Left lobe of liver (tissue), 2 donors: ENCODE measurements at regions not wholly inside any gene's neighbourhood (a gene's known extent, or its start where the extent isn't known, plus 50 kb on each side); places are given as distances from the start of the nearest gene placed in this dataset.

ENCODE experiments used
- ATAC-seq: fragments of 200-7000 bp; cut with Tn5 transposase; one replicate; pipeline ENCODE4 v1.9.1; 2020; ENCODE audit warnings: mild to moderate bottlenecking, moderate library complexity
- DNase-seq: peaks from one replicate; pipeline ENCODE4 v3.0.0-alpha.2; 2020; ENCODE audit warnings: low spot score
- donor health status: DM: no; HTN: no; CAD: no; lungs with moderate emphysema.
- donor health status: DM: no; HTN: yes; CAD: no.

DNA sequence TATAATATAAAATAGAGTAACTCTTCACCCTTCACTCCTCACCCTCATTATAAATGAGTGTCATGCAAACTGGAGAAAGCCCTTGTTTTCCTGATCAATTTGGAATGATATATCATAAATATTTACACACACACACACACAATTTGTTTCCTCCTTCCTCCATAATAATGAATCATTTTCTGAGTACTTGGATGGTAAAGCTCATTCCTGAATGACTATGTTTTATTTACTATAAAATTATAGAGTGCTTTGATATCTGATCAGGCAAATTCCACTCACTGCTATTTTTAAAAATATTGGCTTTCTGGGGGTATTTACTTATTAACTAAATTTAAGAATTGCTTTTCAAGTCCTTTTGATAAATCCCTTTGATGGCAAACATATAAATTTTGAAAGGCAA, 1125.5 kb upstream of the CNTNAP5 start:
- no peak for ATAC-seq
- no peak for DNase-seq

DNA sequence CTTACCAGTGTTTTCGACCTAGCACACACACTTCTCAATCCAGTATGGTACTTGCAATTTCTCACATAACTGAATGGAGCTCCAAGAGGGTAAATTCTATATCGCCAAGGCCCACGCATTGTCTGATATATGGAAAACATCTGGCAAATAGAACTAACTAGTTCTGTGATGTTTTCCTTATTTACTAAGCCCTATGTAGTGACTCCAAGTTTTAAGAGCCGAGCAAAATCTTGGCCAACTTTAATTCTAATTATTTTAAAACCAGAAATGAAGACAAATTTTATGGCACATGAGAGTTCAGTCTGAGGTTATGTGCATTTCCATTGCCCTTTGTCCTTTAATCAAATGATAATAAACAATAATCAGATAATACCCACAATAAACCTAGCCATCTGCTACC, 1119.7 kb upstream of the CNTNAP5 start:
- DNase-seq (no peak), ATAC-seq (no peak)

DNA sequence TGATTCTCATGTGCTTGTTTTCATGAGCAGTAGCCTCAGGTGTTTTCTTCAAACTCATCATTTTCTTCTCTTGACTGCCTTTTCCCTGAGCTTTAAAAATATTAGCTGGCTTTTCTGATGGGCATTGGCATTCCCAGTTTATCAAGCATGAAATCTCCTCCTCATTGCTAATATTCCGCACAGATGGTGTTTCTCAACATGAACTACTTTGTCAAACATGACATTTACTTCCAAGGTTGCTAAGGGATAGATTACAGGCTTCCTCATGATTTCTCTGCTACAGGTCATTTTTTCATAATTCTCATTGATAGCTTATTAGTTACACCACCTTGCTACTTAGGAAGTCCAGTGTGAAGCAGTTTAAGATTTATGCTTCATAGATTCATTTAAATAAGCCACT, 1116.9 kb upstream of the CNTNAP5 start:
- ATAC-seq: no peak
- no peak for DNase-seq

DNA sequence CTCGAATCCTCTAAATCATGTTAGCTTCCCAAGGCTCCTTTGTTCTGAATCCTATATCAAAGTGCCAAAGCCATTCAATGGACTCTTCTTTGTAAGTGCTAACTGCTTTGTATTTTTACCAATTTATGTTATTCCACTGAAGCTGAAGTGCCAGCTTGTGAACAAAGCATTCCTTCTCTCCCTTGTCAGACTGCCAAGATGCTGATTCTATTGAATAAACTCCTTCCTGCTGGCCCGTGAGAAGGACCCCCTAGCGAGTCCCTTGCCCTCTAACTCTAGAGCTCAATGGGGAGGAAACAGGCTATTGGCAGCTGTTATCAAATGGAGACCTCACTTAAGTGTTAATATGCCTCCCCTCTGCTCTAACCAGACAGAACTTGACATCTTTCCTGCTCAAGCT, 1097.9 kb upstream of the CNTNAP5 start:
- DNase-seq (no peak), ATAC-seq (no peak)

DNA sequence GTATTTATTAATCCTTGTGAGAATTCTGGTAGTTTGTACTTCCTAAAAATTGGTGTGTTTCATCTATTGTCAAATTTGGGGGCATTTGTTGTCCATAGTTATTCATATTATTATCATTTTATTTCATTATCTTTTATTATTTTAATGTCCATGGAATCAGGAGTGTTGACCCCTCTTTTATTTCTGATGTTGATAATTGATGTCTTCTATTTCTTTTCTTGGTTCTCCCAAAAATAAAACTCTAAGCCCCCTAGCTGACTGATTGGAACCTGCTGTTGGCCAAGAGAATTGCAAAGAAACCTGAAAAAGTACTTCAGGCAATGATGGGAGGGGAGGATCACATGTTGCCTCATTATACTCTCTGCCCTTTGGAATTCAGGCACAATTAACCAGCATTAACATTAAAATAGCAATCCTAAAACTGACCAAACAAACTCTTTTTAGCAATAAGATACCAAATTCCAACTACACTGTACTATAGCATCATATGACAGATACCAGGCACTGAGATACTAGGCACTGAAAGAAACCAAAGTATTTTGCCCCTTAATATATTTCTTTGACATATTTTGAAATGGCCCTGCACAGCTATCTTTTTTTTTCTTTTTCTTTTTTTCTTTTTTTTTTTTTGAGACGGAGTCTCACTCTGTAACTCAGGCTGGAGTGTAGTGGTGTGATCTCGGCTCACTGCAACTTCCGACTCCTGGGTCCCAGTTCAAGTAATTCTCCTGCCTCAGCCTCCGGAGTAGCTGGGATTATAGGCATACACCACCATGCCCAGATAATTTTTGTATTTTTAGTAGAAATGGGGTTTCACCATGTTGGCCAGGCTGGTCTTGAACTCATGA, 1097.2 kb upstream of the CNTNAP5 start:
- ATAC-seq (no peak), DNase-seq (no peak)

DNA sequence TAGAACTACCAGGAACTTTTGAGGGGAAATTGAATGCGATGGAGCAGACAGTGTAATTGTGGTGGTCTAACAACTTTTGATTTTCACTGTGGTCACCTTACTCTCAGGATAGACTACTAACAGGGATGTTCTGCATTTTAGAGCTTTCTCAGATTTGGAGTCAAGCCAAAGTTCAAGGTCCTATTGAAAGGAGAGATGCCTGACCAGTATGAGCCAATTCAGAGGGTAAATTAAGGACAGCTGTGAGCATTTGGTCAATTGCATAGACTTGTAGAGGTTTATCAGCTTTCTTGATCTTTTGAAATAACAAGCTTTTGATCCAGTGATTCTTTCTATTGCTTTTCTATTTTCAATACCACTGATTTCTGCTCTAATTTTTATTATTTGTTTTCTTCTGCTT, 1095.7 kb upstream of the CNTNAP5 start:
- ATAC-seq (peak; percentile 66), DNase-seq (no peak)

DNA sequence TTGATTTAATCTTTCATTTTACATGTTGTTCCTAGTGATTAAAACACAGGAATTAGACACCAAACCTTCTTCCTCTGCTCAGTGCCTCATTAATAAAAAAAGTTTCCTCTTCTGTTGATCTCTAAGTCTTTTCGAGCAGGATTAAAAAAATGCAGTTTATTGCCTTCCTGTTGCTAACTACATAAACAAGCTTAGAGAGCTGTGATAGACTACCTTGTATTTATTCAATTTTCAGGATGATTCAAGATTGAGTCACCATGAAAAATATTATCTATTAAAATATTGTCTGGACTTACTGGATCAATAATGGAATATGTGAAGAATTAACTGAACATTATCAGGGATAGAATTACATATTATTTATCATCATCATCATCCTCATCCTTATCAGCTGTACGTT, 1089.6 kb upstream of the CNTNAP5 start:
- DNase-seq (no peak), ATAC-seq (no peak)

DNA sequence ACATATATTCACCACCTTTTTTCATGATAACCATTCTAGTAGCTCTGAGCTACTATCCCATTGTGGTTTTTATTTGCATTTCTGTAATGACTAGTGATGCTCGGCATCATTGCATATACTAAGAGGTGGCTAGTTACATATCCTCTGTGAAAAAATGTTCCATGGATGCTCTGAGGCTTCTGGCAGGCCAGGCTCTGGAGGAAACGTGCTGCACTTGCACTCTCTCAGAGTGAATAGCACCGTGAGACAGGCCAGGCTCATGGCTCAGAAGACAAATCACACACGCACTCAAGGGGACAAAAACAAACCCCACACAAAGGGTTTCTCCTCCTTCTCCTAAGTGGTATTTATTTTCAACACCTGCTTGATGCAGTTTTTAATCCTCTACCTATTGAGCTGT, 1085.3 kb upstream of the CNTNAP5 start:
- DNase-seq (no peak), ATAC-seq (no peak)

DNA sequence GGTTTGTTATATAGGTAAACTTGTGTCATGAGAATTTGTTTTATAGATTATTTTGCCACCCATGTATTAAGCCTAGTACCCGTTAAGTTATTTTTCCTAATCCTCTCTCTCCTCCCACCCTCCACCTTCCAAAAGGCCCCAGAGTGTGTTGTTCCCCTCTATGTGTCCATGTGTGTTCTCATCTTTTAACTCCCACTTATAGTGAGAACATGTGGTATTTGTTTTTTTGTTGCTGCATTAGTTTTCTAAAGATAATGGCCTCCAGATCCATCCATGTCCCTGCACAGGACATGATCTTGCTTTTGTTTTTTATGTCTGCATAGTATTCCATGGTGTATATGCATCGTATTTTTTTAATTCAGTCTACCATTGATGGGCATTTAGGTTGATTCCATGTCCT, 1075.6 kb upstream of the CNTNAP5 start:
- ATAC-seq: no peak
- no peak for DNase-seq

DNA sequence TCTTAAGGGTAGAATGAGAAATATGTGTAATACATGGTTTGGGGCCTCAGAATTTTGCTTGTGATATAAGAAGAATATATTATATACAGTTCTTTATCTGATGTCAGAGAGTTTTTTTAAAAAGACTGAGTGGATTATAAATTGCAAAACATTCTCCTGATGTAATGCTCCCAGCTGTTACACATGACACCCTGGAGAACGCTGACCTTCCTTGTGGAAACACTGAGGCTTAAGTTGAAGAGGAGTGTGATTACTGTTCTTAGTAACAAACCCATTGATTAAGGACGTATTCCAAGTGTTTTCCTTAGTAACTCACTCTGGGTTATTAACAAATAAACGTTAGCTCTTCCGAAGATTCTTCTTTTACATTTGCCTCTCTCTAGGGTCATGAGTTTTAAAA, 1069.3 kb upstream of the CNTNAP5 start:
- ATAC-seq (no peak), DNase-seq (no peak)

DNA sequence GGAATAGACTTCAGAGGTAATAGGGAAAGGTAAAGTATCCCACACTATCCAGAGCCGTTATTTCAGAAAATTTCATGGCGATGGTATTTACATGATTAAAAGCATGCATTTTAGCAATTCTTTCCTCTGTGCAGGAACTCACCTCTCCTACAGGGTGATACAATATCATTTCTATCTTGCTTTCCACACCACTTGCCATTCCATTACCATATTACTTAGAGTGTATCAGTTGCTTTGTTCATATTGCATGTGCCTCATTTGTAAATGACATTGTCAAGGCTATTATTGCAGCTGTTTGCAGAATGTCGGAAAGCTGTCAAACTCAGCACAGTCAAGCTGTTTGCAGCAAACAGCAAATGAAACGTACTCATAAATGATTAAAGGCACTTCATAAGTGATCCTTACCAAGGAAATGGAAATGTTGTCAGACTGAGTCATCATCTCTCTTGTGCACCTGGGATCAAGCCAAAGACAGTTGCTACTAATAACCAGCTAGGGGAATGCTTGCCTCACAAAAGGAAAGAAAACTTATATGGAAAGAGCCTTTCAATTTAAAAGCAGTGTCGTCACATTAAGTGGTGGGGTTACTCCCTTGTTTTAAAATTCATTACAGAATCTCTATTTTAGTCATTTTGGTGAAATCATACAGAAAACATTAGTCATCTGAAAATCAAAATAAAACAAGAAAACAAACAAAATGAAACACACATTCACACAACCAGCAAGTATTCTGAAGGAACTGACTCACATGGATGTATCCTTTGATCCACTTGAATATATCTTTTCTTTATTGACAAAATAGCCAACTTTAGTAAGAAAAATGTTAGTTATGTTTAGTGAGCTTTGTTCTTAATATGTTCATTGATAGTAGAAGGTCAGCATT, 1064.1 kb upstream of the CNTNAP5 start:
- no peak for ATAC-seq
- no peak for DNase-seq

DNA sequence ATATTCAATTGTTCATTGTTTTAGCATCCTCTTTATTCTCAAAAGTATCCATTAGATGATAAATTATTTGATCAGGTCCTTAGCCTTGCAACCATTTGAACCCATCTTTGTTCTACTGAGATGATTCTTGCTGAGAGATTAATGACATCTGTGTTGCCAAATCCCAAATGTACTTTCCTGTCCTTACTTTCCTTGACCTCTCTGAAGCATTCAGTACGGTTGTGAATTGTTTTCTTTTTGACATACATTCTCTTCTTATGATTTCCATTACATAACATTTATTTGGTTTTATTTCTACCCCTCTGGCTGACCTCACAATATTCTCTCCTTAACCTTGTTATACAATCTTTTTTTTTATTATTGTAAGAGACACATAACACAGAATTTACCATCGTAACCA, 1058.6 kb upstream of the CNTNAP5 start:
- ATAC-seq: no peak
- no peak for DNase-seq

DNA sequence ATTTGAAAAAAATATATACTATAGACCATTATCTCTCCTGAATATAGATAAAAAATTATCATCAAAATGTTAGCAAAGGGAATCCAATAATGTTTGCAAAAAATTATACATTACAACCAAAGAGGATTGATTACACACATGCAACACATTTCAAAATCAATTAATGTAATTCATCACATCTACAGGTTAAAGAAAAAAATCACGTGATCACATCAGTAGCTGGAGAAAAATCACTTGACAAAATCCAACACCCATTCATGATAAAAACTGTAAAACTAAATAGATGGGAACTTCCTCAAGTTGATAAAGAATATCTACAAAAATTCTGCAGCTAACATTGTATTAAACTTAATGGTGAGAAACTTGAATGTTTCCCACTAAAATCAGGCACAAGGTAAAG, 1047.5 kb upstream of the CNTNAP5 start:
- DNase-seq (no peak), ATAC-seq (no peak)

DNA sequence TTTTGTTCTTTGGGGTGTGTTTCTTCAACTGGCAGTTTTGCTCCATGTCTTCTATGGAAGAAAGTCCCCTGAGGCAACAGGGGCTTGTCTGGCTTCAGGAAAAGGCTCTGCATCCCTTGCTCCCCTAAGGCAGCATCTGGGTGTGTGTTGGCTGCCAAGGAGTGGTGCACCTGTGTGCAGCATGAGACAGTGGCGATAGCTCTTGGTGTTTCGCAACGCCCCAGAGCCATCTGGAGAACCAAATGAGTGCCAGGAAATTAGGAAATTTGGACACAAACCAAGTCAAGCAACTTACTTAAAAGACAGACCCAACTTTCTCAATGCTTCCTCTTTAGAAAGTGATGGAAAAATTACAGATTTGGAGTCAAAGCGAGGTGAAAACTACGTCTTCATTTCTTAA, 1044.4 kb upstream of the CNTNAP5 start:
- DNase-seq (no peak), ATAC-seq (no peak)

DNA sequence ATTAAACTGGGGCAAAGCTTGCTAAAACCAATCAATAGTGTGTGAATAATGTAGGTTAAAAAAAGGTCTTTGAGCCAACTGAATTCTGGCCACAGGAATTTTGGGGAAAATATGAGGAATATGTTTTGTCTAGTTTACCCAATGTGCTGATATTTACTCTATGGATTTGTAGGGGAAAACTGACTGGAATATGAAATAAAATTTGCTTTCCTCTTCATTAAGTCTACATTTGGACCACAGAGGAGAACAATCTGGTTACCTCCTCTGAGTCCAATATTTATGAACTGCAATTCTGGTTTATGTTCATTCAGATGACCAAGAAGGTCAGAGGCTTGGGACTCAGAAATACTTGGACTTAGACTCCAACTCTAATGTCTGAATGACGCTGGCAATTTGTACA, 1042.2 kb upstream of the CNTNAP5 start:
- ATAC-seq: no peak
- DNase-seq: no peak

DNA sequence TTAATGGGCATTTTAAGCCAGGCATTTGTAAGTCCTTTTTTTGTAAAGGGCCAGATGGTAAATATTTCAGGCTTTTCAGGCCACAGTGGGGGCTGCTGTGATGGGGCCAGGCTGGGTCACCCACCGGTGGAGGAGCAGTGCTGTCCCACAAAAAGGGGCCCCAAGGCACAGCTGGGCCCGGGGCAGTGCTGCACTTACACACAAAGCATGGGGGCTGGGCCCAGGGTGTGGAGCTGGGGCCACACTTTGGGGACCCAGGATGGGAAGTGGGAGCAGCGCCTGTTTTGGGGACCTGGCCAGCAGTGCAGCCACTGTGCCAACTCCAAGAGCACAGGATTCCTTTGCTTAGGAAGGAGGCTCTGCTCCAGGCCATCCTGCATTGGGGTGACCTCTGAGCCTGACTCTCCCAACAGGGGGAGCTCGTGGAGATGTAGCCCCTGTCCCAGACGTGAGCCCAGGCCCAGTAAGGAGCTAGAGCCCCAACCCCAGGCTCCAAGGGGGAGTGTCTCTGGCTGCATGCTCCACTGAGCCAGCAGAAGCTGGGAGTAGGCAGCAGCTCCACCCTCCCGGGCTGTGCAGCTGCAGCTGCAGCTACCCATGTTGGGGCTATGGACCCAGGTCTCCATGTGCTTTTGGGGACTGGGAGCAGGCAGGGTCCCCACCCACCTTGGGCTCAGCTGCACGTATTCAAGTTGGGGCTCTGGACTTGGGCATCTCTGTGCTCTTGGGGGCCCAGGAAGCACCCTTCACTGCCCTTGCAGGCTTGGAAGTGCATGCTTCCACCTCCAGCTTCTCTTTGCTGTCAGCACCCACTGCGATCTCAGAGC, 1036.5 kb upstream of the CNTNAP5 start:
- ATAC-seq (no peak), DNase-seq (no peak)

DNA sequence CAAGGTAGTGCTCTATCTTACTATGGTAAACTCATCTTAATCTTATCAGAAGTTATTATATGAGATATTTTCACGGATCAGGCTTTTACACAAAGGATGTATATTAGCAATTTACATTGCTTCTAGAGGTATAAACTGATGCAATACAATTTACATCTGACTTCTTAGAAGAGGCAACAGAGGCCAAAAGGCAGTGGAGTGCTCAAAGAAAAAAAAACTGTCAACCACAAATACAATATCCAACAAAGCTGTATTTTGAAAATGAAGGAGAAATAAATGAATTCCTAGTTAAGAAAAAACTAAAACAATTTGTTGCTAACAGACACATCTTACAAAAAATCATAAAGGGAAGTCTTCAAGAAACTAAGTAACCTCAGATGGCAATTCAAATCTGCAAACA, 1031.5 kb upstream of the CNTNAP5 start:
- no peak for DNase-seq
- no peak for ATAC-seq

DNA sequence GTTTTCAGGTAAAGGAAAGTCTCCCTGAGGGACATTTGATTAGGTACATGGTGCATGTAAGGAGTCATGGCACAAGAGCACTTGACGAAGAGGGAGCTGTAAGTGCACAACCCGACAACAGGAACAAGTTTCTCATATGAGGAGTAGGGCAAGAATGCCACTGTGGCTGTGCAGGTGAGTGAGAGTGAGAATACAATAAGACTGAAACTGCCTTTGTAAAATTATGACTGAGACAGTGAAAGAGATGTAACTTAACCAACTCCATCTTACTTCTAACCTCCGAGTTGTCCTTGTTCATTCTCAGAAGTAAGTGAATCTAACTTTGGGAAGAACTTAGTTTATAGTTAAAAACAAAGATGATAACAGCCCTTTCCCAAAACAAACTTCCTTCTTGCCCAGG, 1025.8 kb upstream of the CNTNAP5 start:
- no peak for ATAC-seq
- DNase-seq: no peak

DNA sequence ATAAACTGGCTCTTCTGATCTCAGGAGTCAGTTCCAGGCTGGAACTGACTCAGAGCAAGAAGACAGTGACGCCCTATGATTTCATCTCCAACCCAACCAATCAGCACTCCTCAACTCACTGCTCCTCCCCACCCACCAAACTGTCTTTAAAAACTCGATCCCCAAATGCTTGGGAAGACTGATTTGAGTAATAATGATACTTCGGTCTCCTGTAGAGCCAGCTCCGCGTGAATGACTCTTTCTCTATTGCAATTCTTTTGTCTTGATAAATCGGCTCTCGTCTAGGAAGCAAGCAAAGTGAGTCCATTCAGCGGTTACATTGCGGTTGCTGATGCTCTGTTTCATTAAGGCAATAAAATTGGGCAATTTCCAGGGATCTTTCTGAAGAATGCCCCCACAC, 1025.3 kb upstream of the CNTNAP5 start:
- ATAC-seq (no peak), DNase-seq (no peak)

DNA sequence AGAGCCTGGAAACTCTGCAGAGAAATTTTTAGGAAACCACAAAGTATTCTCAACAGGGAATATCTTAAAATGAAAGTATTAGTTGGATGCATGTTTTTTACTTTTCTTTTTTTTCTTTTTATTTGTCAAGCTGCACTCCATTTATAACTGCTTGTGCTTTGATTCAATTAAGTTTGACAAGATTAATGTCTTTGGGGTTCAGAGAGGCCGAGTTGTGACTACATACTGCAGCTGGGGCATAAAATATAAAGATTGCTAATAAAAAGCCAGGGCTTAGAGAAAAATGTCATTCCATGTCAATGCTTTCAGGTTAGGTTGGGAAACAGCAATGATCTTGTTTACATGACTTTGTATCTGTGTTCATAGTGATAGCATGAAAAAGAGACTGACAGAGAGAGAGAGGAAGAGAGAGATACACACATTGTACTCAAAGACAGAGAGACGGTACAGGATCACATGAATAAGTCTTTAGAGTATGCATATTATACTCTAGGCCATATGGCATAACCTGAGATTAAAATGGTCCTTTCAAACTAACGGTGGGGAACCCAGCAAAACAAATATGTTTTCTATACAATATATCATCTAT, 1022.3 kb upstream of the CNTNAP5 start:
- DNase-seq: no peak
- no peak for ATAC-seq

DNA sequence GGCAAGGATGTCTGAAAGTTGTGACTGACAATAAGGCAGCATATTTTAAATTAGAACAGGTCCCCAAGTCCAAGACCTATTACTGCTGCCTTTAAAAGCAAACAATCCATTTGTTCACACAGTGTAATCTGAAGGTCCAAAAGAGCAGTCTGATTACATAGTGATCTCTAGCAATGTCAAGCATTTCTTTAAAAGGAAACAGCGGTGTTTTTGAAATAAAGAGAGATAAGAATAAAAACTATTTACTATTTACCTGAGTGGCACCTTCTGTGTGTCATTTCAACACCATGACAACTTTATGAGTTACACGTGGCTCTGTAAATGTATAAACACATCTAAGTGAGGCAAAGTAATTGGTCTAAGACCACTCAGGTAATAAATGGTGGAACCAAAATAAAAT, 1009.9 kb upstream of the CNTNAP5 start:
- ATAC-seq (peak; percentile 49), DNase-seq (no peak)
